Hippocampal formation (tissue), 2 donors: ENCODE measurements at regions not wholly inside any gene's neighbourhood (a gene's known extent, or its start where the extent isn't known, plus 50 kb on each side); places are given as distances from the start of the nearest gene placed in this dataset.
"Not testable (repeated sequence)": the region's sequence is repeated elsewhere in the genome, so short reads cannot be mapped to it uniquely, and the experiment has no call there.

Experiments
- DNase-seq, 2 donors: peaks; one replicate each; lab custom pipeline; 2025; lab: John Stamatoyannopoulos, UW

DNA sequence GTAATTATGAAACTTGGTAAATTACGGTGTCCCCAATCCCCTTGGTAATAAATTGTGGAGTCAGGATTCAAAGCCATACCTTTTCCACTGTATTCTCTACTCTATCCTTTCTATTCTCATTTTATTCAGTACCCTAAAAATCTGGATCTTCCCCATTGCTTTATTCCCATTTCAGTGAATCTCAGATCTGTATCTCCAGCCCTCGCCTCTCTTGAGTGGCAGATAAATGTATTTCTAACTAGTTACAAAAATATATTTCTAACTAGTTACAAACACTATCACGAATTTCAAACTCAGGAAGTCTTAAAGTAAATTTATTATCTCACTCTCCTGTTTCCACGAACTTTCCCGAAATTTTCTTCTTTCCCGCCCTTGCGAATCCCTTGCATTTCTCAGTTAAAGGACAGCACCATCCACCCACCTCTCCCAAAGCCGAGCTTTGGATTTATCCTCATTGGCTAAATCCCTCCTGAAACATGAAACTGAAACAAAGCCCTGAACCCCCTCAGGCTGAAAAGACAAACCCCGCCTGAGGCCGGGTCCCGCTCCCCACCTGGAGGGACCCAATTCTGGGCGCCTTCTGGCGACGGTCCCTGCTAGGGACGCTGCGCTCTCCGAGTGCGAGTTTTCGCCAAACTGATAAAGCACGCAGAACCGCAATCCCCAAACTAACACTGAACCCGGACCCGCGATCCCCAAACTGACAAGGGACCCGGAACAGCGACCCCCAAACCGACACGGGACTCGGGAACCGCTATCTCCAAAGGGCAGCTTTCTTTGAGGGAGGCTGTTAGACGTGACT, 164.3 kb upstream of the PABPC3 start:
- no peak for DNase-seq

- not testable (repeated sequence) for DNase-seq
Observed at GRCh38 chr13:24933106-24934023, 162.6 kb upstream of the PABPC3 start.

- DNase-seq, result not testable (repeated sequence)
Observed at GRCh38 chr13:24934024-24934385, 161.9 kb upstream of the PABPC3 start.

- DNase-seq, result no peak
Observed at GRCh38 chr13:24938966-24939365, 157.0 kb upstream of the PABPC3 start.

- DNase-seq, result not testable (repeated sequence)
Observed at GRCh38 chr13:24941023-24941713, 154.8 kb upstream of the PABPC3 start.

DNA sequence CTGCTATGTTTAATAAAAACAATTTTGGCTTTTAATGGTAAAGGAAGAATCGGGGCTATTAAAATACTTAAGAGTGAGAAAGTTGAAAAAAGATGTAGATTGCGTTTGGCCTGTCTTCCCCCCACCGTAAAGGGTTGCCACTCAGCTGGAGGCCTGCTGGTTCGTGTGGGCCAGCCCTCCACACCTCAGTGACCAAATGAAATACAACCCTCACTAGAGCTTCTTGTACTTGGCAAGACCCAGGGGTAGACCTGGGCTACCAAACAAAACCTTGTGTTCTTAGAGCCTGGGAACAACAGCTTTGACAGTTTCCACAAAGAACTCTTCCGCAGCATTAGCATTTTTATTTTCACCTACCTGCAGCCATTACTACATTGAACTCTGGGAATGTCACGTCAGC, 152.8 kb upstream of the PABPC3 start:
- no peak for DNase-seq

- not testable (repeated sequence) for DNase-seq
Observed at GRCh38 chr13:24944073-24944472, 151.9 kb upstream of the PABPC3 start.

- not testable (repeated sequence) for DNase-seq
Observed at GRCh38 chr13:24948977-24949376, 147.0 kb upstream of the PABPC3 start.

DNA sequence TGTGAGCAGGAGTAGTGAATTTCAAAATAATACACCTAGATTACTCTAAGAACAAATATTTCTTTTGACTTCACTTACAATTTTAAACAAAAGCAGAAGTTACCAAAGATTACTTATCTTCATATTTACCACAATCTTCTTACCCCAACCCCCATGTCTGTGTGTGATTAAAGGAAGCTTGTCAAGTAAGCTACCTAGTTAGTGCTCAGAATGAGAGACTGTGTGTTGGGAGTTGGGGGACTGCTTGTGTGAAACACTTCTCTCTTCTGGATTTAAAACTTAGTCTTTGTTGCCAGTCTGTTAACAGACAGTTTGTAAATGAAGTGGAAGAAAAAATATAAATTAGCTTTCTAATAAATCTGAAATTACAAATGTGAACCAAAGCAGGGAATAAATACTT, 145.3 kb upstream of the PABPC3 start:
- DNase-seq, result not testable (repeated sequence)

- not testable (repeated sequence) for DNase-seq
Observed at GRCh38 chr13:24967970-24968369, 128.0 kb upstream of the PABPC3 start.

DNA sequence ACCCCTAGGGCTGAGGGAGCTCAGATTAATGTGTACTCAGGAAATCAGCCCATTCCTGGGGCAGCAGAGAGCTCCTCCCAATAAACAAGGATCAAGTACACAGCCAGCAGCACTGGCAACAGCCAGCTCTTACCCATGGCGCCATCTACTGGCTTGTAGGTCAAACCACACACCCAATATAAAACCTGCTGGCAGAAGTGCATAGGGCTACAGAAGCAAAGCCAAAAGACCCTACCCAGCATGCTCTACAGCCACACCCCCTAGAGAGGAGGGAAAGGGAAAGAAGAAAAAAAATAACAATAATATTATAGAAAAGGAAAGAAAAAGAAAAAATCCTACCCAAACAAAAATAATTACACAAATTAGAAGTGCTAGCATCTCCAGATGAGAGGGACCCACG, 127.5 kb upstream of the PABPC3 start:
- not testable (repeated sequence) for DNase-seq

GRCh38 chr13:24973102-24973501, 122.8 kb upstream of the PABPC3 start:
- DNase-seq, result not testable (repeated sequence)

GRCh38 chr13:24981181-24981803, 114.6 kb upstream of the PABPC3 start:
- DNase-seq, result not testable (repeated sequence)

GRCh38 chr13:24982333-24982999, 113.5 kb upstream of the PABPC3 start:
- DNase-seq, result no peak

DNA sequence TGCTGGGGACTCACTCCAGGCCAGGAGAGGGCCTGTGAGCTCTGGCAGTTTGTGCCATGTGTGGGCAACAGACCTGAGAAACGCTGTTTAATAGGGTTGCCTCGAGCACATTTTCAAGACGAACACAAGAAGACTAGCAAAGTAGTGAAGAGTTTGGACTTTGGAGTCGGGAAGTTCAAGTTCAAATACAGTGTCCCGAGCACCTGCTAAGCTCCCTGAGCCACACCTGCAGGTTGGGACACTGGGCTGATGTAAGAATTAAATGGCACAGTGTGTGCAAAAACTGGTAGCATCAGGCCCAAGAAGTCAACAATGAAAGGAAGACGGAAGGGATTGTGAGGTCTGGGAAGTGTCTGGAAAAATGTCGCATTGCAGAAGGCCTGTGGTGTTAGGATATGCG, 112.8 kb upstream of the PABPC3 start:
- DNase-seq, result no peak

DNA sequence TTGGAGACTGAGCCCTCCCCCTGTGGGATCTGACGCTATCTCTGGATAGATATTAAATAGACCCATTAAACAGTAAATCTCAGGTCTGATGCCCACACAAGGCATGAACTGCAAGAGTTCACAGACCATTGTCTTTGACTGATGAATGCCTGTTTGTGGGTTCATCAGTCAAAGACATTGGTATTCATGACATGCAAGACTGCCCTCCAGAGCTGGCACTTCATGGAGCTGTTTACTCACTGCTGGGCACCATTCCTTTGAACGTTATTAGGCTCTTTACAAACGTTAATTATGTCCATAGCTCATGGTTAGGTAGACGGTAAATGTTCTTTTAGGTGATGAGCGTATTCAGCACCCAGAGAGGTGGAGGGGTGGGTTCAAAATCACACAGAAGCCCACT, 111.8 kb upstream of the PABPC3 start:
- DNase-seq, result no peak

DNA sequence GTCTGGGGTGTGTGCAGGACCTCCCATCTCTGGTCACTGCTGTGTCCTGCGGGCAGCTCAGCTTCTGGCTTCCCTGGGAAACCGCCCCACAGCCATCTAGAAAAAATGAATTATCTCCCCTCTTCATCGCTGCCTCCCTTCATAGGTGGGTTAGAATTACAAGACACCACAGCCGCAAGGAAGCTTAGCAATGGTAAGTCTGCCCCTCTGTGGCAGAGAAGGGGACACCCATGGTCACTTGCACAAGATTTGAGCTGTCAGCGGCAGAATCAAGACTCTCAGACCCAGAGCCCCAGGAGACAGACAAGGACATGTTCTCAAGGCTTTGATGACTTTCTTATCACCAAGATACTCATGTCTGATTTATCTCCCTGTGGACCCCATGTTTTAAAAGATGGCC, 110.8 kb upstream of the PABPC3 start:
- DNase-seq, result no peak

GRCh38 chr13:24985896-24986295, 110.0 kb upstream of the PABPC3 start:
- no peak for DNase-seq

GRCh38 chr13:24986826-24987225, 109.1 kb upstream of the PABPC3 start:
- no peak for DNase-seq

DNA sequence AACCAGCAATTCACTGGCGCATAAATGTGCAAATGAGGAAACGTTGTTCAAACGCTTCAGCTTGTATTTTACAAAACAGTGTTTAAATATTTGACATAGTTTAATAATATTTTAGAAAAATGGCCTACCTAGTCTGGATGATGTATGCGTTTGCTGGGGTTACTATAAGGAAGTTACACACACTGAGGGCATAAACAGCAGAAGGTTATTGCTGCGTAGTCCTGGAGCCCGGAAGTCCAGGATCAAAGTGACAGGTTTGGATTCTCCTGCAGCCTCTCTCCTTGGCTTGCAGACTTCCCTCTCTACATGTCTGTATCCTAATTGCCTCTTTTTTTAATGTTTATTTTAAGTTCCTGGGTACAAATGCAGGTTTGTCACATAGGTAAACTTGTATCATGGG, 106.0 kb upstream of the PABPC3 start:
- DNase-seq, result not testable (repeated sequence)

GRCh38 chr13:24992946-24993345, 103.0 kb upstream of the PABPC3 start:
- DNase-seq, result not testable (repeated sequence)
